NK-92 treated with Interleukin-12 subunit alpha and Interleukin-12 subunit beta, amount 100 ng/mL, for 24 hours (cell line): ENCODE measurements at regions not wholly inside any gene's neighbourhood (a gene's known extent, or its start where the extent isn't known, plus 50 kb on each side); places are given as distances from the start of the nearest gene placed in this dataset.

Source experiments
- DNase-seq: peaks from one replicate; lab custom pipeline; 2025; lab: John Stamatoyannopoulos, UW

DNA sequence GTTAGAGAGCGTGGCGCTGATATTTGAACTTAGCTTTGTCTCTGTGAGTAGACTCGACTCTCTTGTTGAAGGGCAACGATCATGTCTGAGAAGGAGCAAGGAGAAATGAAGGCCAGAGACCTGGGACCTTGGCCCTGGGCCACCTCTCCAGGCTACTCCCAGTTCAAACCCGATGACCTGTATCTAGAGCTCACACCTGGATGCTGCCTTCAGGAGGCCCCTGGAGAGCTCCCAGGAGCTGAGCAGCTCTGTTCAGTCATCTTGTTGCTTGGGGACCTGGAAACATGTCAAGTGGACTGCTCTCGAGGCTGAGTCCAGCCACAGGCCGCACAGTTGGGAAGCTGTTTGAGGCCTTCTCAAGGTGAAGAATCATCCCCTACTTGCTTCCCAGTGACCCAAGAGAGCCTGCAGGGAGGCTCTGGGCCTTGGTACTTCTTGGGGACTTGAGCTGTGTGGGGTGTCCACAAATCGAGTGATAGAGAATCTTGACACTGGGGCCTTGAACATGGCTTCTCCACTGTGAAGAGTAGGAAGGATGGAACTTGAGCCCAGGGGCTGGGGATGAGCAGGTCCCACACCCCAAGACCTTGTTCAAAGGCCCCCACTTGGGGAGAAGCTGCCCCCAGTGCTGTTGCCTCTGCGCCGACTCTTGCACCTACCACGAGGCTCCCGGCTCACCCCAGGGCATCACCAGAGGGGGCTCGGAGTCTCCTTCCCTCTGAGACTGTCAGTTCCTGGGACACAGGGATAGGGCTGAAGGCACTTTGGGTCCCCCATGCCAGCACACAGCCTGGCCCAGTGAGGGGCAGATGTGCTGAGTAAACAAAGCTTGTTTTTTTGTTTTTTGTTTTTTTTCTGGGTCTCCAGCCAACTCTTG is 112.1 kb downstream of the IRX5 start:
- DNase-seq = no peak

DNA sequence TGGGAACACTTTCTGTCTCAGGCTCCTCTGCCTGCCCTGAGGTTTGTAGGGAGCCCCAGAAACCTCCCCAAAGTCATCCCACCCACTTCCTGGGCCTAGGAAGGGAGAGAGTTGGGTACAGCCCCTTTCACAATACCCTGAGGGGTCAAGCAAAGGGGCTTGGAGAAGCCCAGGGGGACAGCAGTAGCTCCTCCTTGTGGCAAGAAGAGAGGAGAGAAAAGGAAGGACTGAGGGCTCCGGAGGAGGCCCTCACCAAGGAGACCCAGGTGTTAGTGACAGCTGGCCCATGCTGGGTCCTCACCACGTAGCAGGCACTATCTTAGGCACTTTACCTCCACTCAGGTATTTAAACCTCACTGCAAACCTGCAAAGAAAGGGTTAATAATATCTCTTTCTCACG is 112.8 kb downstream of the IRX5 start:
- no peak for DNase-seq

DNA sequence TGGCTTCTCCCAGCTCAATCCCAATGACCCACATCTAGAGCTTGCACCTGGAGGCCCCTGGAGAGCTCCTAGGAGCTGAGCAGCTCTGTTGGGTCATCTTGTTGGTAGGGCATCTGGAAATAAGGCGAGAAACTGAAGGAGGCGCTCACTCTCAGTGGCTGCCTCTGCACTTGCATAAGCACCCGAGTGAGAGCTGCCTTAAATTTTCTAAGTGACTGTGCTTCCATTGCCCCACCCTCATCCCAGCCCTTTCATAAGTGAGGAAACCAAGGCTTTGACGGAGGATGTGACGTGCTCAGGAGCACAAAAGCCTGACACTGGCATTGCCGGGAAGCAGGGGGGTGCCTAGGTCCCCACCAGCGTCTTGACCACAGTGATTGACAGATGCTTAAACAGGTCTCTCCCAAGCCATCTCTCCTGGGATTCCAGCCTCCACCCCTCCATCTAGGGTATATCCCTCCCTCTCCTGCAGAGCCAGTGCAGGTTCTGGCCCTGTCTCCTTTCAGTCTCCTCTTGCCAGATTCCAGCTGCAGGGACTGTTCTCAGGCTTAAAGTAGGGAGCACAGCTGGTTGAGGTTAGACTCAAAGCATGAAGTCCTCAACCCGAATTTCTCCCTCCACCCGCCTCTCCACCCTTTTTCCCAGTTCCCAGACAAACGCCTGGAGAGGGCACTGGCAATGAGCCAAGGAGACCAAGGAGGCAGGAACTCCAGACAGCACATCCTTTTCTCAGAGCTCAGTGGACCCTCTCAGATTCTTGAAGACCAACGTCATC is 113.7 kb downstream of the IRX5 start:
- DNase-seq = no peak

DNA sequence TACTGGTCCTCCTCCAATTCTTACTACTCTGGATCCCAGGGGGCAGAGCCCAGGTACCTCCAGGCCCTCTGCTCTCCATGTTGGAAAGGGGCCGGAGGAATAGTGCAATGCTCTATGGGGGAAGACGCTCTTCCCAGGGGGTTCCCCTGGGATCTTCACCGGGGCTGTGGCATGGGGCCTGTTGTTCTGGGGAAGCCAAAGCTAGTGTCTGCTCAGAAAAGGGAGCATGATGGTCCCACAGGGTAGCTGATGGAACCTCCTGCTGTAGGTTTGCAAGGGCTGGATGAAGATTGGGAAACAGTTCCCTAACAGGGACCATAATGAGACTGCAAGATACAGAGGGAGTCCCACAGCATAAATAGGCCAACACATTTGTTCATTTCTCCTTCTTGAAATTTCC is 114.7 kb downstream of the IRX5 start:
- DNase-seq = no peak

DNA sequence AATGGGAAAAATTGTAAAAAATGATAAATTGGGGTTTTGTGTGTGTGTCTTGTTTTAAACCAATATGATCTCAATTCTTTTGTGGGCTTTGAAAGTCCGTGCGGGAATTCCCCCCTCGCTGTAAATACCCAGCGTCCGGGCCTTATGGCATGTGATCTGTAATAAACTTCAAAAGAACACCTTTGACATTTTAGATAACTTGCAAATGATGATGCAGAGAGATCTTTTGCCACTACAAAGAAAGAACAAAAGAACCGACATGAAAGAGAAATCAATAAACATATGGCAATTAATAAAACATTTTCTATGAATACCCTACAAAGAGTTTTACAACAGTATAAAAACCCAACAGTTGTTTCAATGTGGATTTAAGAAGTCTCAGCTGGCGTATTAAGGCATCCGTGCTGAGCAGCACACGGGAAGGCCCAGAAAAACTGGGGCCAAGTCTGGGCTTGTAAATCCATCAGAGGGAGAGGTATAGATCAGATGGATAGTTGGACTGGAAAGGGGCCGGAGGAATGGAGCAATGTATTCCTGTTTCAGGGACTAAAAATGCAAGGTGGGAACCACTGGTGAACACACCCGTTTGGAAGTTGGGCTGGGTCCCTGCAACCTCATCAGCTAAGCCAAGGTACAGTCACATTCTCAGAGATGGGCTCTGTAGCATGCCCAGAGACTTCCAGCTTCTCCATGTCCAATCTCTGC is 115.2 kb downstream of the IRX5 start:
- no peak for DNase-seq

DNA sequence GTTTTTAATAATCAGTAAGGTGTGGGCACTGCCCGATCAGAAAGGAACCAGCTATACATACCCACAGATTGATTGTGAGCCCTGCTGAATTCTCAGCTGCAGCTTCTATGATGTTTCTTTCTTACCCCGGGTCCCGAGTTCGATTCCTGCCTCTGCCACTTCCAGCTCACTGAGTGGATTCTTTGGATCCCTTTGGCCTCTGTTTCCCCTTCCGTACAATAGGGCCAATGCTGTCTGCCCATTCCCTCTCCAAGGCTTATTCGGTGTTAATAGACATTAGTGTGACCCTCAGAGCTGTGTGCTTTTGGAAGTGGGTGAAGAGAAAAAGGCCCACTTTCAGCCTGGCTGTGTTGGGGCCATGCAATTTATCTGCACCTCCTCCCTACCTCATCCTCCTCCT is 115.8 kb downstream of the IRX5 start:
- DNase-seq = no peak

DNA sequence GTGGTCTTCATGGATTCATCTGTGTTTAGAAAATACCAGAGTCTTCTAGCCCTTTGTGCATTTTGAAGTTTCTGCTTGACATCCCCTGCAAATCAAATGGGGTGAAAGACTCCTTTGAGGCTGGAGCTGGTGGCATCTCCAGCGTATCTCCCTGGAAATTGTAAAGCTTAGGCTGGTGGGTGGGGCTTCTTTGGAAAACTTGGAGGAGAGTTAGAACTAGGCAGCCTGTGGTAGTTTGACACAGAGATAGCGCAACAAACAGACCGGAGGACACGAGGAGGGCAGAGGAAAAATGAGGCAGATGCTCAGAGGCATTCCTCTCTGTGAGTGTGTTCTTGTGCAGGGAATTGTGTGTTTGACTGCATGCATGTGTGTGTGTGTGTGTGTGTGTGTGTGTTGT is 116.3 kb downstream of the IRX5 start:
- DNase-seq = no peak

DNA sequence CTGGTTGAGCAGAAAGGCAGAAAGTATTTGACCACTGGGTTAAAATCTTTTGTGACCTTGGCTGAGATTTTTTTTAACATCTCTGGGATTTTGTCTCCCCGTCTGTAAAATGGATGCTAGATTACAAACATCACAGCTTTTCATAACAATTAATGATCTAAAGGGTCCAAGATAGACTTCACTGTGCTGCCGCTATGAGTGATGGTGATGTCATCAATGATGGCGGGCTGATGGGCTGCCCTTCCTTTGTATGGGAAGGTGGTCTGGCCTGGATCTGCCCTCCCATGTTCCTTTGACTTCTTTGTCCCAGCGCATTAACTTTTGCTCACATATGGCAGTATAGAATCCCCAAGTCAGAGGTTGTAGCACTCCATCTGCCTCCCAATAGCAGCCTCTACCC is 116.7 kb downstream of the IRX5 start:
- no peak for DNase-seq

DNA sequence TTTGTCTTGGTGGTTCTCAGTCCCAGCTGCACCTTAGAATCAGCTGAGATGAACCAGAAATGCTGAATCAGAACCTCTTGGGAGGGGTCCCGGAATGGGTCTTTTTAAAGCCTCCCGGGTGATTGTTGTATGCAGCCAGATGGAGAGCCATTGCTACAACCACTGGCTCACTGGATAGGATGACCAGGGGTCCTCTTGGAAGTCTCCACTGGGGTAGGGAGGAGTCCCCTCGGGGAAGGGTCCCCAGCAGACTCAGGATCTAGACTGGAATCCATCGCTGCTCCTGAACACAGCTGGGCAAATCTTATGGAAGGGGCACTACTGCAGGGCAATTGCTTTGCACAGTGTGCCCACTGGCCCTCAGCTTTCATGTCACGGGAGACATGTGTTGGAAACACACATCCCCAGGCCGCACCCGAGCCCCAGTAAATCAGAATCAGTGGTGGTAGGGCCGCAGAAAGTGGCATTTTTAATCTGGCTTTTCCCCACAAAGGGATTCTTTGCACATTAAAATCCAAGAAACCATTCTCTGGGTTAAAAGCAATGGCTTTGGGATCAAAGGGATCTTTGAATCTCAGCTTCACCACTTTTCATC is 117.3 kb downstream of the IRX5 start:
- no peak for DNase-seq

DNA sequence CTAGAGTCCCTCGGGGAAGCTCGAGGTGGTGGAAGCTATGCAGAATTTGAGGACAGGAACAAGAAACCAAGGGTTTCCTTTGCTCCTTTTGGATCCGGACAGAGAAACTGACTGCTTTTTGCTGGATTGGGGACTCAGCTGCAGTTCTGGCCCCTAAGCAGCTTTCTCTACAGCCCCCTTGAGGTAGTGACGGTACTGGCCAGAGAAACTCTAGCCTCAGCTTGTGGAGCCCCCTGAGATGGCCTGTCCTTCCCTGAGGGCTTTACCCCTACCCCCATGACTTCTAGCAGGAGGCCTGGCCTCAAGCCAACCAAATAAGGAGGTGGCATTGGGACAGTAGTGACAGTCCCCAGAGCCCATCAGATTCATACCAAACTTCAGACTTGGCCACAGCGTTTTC is 118.1 kb downstream of the IRX5 start:
- no peak for DNase-seq

DNA sequence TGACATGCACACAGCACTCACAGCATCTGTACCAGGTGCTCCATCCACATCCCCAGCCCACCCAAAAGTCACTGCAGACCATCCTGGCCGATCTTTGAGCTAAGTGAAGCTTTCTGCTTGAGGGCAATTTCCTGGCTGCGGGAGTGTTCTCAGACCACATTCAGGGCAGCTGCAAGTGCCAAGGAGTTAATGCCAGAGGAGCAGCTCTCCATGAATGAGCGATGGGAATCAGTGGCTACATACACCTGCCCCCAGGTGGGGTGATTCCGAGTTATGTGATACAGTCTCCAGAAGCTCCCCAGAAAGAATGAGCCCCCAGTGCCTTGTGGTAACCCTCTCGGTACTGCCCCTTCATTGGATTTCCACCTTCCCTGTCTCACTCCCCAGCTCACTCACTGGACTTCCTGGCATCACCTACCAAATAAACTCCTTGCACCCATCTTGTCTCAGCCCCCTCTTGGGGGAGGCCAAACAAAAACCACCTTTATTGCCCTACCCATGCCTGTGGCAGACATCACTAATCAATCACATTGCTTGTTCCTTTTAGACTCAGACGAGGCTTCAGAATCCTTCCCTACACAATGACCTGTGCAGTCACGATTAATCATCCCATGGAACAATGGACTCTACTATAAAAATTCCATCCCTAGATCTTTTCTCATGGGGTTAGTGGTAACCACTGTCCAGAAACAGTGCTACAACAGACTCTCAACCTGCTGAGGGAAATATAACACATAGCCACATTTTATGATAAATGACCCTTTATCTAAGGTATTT is 121.1 kb downstream of the IRX5 start:
- DNase-seq = no peak

DNA sequence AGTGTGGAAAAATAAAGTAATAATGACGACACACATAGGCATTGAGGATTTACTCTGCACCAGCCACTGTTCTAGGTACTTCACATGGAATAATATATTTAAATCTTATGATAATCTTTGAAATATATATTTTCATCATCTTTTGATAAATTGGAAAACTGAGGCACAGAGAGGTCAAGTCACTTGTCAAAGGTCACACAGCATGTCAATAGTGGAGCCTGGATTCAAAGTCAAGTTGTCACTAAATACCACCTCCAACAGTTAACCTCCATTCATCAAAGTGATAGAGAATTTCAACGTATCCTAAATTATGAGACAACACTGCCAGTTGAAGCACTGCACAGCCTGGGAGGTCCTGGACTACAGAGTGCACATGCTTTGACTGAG is 121.7 kb downstream of the IRX5 start:
- DNase-seq = no peak

DNA sequence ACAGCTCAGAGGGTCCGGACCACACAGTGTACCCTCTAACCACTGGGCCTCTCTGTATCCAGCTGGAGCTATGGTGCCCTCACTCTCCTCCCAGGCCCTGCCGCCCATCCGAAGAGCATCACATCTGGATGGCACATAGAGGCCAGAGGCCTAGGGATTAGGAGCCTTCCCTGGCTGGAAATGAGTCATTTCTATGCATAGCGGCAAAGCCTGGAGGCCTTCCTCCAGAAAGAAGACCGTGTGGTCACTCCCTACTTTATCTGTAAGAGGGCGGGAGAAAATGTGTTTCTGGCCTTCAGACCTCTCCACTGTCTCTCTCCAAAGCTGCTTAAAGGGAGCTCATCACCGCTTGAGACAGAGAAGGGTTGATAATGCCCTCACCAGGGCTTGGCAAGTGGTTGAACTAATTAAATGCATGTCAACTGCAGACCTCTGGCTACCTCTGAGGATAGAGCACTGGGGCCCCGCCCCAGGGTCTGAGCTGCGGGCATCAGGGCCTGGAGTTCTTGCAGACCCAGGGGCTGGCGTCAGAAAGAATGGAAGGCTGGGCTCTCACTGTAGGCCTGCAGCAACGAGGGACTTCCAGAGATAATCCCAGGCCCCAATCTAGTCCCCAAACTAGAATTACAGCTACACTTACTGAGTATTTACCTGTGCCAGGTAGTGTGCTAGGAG is 122.2 kb downstream of the IRX5 start:
- no peak for DNase-seq

DNA sequence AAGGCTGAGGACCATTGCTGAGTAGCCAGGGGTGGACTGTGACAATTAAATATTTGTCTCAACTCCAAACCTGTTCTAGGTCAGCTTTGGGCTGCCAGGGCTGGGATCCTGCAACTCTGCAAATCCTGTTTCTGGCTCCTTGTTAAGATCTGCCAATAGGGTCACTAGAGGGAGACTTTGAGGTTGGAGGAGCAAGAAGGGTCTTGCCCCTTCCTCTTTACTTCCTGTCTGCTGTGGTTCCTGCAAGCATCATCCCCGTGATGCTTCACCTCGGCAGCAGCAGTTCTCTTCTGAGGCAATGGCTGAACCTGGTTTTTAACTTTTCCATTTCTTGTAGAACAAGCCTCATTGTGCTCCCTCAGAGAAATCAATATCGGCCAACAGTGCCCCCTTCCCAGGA is 124.6 kb downstream of the IRX5 start:
- no peak for DNase-seq

DNA sequence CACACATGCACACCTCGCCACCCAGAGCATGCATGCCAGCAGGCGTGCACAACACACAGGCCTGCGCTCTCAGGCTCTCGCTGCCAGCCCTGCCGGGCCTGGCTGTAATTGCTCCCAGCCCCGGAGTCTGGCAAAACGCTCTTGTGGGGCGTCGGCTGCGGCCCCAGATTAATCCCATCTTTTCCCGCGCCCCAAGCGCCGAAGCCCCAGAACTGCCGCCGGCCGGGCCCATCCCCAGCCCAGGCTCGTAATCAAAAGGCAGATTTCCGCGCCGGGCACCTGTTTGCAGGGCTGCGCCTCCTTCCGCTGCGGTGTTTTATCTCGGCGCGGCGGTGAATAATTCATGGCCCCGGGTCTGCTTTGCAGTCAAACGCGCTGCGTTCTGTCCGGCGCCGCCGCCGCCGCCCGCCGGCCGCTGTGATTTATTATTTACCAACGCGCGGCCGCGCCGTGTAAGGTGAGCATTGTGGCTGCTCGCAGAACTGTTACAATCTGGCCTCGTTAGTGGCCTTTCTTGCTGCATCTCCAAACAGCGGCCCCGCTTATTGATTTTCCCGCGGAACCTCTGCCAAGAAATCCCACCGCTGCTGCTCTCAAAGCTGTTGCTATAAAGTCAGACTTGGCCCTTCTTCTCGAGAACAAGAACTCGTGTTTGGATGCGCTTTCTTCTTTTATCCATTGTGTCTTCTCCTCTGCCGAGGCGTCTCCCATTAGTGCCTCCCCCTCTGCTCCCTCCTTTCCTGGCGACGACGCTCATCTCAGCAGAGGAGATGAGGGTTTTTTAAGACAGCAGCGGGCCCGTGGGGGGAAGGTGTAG is 126.1 kb downstream of the IRX5 start:
- no peak for DNase-seq

DNA sequence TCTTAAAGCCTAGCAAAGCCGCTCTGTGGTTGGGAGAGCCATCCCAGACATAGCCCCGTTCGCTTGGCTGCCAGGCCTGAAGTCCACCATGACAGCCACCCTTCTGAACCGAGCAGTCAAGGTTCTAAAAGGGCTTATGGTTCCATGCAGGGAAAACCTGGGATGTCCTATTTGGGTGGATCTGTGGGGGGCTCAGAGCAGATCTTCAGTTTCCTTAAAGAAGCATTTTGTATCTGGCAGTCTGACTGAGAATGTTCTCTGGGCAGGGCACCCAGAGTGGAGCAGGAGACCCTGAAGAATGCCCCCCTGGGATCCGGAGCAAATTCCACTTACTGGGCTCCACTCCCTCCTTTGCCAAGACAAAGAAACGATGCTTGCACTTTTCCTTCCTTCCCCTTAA is 127.2 kb downstream of the IRX5 start:
- DNase-seq = no peak

DNA sequence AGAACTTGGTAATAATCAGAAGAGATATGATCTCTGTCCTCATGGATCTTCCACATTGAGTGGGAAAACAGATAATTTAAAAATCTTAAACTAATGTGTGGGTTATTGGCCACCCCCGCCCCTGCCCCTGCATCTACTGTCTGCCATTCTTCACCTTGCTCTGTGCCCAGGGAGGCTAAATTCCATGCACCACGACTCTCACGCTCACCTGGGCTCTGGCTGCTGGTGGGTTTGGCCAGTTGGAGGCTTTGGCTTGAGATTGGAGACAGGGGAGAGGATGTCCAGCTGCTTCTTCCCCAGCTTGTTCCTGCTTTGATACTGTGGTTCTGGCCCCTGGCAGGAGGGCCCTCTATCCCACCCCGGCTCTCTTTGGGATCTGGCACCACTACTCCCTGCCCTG is 127.9 kb downstream of the IRX5 start:
- no peak for DNase-seq

DNA sequence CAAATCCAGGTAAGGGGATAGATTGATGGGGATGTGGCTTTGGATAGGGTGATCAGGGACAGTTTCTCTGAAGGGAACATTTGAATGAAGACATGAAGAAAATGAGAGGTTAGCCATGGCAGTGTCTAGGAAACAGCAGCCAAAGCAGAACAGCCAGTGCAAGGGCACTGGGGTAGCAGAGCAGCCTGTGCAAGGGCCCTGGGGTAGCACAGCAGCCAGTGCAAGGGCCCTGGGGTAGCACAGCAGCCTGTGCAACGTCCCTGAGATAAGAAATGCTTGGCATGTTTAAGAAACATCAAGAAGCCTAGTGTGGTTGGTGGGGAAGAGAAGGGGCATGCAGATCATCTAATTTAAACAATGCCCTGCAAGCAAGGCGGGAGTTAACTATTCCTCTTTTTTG is 128.5 kb downstream of the IRX5 start:
- no peak for DNase-seq

DNA sequence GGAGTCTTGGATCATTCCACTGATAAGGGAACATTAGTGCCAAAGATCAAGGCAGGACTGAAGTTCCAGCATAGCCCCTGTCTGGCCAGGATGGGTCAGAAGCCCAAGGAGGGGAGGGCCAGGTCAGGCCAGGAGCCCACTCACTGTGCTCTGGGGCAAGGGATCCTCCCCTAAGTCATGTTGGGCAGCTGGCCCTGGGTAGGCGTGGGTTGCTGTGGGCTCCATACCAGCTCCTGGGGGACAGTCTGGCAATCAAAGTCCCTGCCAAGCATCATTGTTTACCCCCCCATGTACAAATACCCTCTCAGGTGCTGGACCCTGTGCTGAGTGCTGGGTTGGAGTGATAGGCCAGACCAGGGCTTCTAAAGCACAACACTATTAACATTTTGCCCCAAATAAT is 130.5 kb downstream of the IRX5 start:
- no peak for DNase-seq

DNA sequence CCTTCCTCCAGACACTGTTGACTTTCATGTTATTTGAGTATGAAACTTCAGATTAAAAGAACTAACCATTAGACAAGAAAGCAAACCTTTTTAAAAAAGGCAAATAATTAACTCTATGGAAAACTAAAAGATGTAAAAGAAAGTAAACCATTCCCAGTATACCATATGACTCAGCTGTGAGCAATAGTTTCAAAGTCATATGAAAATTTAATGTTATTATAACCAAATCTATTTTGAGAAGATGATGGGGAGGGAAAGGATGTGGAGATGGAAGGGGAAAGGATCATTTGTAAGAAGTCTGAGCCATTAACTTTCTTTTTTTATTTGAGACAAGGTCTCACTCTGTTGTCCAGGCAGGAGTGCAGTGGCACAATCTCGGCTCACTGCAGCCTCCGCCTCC is 131.8 kb downstream of the IRX5 start:
- no peak for DNase-seq
